Panc1 (cell line): ENCODE measurements at regions not wholly inside any gene's neighbourhood (a gene's known extent, or its start where the extent isn't known, plus 50 kb on each side); places are given as distances from the start of the nearest gene placed in this dataset.

Experiments
- ATAC-seq: fragments of 200-7000 bp; cut with Tn5 transposase; 2 replicates; pipeline ENCODE4 v1.9.1; 2020; ENCODE audit warnings: mild to moderate bottlenecking, moderate library complexity
- BruUV-seq: library from RNA; stranded (reverse); fragments of 400-500 nt; replicated peaks from 2 replicates; lab custom pipeline; 2021; lab: Mats Ljungman, UMichigan
- CTCF ChIA-PET: fragments of 300-600 bp; sonication (Branson Sonifier 250); formaldehyde crosslinking; loops from one replicate; lab custom pipeline; 2022; ENCODE audit warnings: antibody characterized with exemption; lab: Charles Lee
- POLR2A ChIA-PET: fragments of 300-600 bp; sonication (Branson Sonifier 250); formaldehyde crosslinking; loops from one replicate; lab custom pipeline; 2022; ENCODE audit warnings: antibody characterized with exemption; lab: Charles Lee
- DNase-seq: peaks from one replicate; pipeline ENCODE4 v3.0.0-alpha.2; 2010; ENCODE audit warnings: low read depth, low spot score
- H3K27ac ChIP-seq: 2 replicates; pipeline ENCODE4 v1.5.1; 2011; ENCODE audit warnings: mild to moderate bottlenecking, low read length, inconsistent platforms
- H3K27me3 ChIP-seq: fragments of 200-500 bp; sonication (Bioruptor generic); 2 replicates; pipeline ENCODE4 v1.6.0; 2014; ENCODE audit warnings: low read length, inconsistent platforms; ENCODE audit not compliant: control insufficient read depth, insufficient read depth
- H3K36me3 ChIP-seq: fragments of 200-500 bp; sonication (Bioruptor generic); 2 replicates; pipeline ENCODE4 v1.5.1; 2014; ENCODE audit warnings: inconsistent platforms, mild to moderate bottlenecking, low read length, moderate library complexity; ENCODE audit not compliant: control insufficient read depth, insufficient read depth
- H3K4me1 ChIP-seq: 2 replicates; pipeline ENCODE4 v1.5.1; 2011; ENCODE audit warnings: inconsistent platforms, mild to moderate bottlenecking, low read length, moderate library complexity; ENCODE audit not compliant: control insufficient read depth, insufficient read depth
- H3K4me3 ChIP-seq, 2 experiments: 2 replicates each; pipeline ENCODE4 v1.5.1; 2011 to 2012; ENCODE audit warnings: low read depth in 2 of 2, low read length in 2 of 2, mild to moderate bottlenecking in 2 of 2, inconsistent platforms in 1 of 2, moderate library complexity in 1 of 2
- H3K9me3 ChIP-seq: fragments of 200-500 bp; sonication (Bioruptor generic); 2 replicates; pipeline ENCODE4 v1.5.1; 2014; ENCODE audit warnings: low read depth, mild to moderate bottlenecking, inconsistent platforms, low read length, moderate library complexity; ENCODE audit not compliant: control insufficient read depth, insufficient read depth
- POLR2AphosphoS5 ChIP-seq: IDR thresholded peaks from 2 replicates; pipeline ENCODE4 v1.6.1; 2012; ENCODE audit warnings: mild to moderate bottlenecking, low read depth, low read length, moderate library complexity
- SIN3A ChIP-seq: IDR thresholded peaks from 2 replicates; pipeline ENCODE4 v1.6.1; 2012; ENCODE audit warnings: low read depth, mild to moderate bottlenecking, low read length, moderate library complexity, borderline replicate concordance; ENCODE audit not compliant: insufficient read depth
- TCF7L2 ChIP-seq: IDR thresholded peaks from 2 replicates; pipeline ENCODE4 v1.6.1; 2011; ENCODE audit warnings: mild to moderate bottlenecking, low read depth, low read length, inconsistent platforms
- in situ Hi-C: cut with HindIII; loops from 2 replicates; pipeline ENCODE4 v1.10.0; 2016; ENCODE audit warnings: low sequenced_read_pairs, low pct_unique_long_range_greater_than_20kb
- intact Hi-C: fragments of 100-400 bp; cut with micrococcal nuclease; formaldehyde crosslinking; loops from one replicate; pipeline ENCODE4 v1.10.0; 2022; ENCODE audit not compliant: unreplicated experiment
- TF ChIP-seq, protein P1 (sequence below): fragments of 450-650 bp; IDR thresholded peaks from 2 replicates; pipeline ENCODE4 v1.5.1; 2017; ENCODE audit warnings: mild to moderate bottlenecking
- TF ChIP-seq, protein P2 (sequence below), 2 experiments: IDR thresholded peaks; 2 replicates each; pipeline ENCODE4 v1.6.1; 2011 to 2012; ENCODE audit warnings: low read depth in 2 of 2, control low read depth in 1 of 2, low read length in 1 of 2, mild to moderate bottlenecking in 1 of 2, moderate library complexity in 1 of 2; ENCODE audit not compliant: insufficient read depth in 1 of 2

DNA sequence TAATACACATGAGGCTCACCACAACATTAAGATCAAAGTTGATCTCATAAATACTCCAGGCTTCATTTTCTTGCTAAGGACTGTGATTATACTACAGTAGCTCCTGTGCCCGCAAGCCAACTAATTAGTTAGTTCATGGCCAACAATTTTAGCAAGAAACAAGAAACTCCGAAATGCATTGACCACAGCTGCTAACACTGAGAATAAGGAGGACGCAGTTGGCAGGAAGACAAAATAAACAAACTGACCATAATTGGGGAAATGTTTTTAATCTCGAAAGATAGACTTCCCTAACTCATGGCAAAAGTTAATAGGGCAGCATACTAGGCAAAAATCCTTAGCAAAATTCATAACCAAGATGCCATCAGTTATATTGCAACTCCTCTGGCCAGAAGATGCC, 115.5 kb upstream of the SPEF2 start:
- Histone ChIP-seq H3K36me3 (no peaks in the 10 kb centered on the region), H3K9me3 (no peaks in the 10 kb centered on the region), H3K4me1 (no peaks in the 10 kb centered on the region), H3K27ac (no peak overlapping the region), H3K27me3 (no peaks in the 10 kb centered on the region), H3K4me3 (no peak overlapping the region)
- intact Hi-C loops (no loop called here), in situ Hi-C loops (no loop called here)
- ATAC-seq (no peak), DNase-seq (no peak)
- BruUV-seq = no TSS peak
- TF ChIP-seq POLR2AphosphoS5 = no peak
- no peak for TF ChIP-seq TCF7L2
- TF ChIP-seq, protein P1, sequence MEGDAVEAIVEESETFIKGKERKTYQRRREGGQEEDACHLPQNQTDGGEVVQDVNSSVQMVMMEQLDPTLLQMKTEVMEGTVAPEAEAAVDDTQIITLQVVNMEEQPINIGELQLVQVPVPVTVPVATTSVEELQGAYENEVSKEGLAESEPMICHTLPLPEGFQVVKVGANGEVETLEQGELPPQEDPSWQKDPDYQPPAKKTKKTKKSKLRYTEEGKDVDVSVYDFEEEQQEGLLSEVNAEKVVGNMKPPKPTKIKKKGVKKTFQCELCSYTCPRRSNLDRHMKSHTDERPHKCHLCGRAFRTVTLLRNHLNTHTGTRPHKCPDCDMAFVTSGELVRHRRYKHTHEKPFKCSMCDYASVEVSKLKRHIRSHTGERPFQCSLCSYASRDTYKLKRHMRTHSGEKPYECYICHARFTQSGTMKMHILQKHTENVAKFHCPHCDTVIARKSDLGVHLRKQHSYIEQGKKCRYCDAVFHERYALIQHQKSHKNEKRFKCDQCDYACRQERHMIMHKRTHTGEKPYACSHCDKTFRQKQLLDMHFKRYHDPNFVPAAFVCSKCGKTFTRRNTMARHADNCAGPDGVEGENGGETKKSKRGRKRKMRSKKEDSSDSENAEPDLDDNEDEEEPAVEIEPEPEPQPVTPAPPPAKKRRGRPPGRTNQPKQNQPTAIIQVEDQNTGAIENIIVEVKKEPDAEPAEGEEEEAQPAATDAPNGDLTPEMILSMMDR = no peak
- TF ChIP-seq SIN3A = no peak
- TF ChIP-seq, protein P2, sequence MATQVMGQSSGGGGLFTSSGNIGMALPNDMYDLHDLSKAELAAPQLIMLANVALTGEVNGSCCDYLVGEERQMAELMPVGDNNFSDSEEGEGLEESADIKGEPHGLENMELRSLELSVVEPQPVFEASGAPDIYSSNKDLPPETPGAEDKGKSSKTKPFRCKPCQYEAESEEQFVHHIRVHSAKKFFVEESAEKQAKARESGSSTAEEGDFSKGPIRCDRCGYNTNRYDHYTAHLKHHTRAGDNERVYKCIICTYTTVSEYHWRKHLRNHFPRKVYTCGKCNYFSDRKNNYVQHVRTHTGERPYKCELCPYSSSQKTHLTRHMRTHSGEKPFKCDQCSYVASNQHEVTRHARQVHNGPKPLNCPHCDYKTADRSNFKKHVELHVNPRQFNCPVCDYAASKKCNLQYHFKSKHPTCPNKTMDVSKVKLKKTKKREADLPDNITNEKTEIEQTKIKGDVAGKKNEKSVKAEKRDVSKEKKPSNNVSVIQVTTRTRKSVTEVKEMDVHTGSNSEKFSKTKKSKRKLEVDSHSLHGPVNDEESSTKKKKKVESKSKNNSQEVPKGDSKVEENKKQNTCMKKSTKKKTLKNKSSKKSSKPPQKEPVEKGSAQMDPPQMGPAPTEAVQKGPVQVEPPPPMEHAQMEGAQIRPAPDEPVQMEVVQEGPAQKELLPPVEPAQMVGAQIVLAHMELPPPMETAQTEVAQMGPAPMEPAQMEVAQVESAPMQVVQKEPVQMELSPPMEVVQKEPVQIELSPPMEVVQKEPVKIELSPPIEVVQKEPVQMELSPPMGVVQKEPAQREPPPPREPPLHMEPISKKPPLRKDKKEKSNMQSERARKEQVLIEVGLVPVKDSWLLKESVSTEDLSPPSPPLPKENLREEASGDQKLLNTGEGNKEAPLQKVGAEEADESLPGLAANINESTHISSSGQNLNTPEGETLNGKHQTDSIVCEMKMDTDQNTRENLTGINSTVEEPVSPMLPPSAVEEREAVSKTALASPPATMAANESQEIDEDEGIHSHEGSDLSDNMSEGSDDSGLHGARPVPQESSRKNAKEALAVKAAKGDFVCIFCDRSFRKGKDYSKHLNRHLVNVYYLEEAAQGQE (IDR thresholded peaks at IDR 0.05; ENCODE audit: insufficient read depth in 1 of 2, low read depth in 2 of 2, low read length in 1 of 2) = no peak
- ChIA-PET POLR2A (no interaction called here), CTCF (no interaction called here)

DNA sequence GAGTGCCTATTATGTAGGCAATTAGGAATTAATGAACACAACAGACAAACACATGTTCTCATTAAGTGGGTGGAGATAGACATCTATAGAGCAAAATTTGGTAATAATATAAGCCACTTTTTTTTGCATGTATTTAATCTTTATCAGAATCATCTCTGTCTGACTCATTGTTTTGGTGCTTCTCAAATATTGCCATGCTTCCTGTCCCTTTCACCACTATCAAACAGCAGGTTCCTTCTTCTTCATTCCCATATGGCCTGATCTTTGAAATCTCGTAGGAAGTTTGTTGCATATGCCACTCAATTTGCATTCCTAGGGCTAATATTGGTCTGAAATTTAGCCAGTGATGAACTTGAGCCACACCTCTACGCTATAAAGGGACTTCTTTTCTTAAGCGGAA, 128.9 kb upstream of the SPEF2 start:
- H3K9me3 ChIP-seq = no peaks in the 10 kb centered on the region
- intact Hi-C loops = no loop called here
- ChIA-PET CTCF (no interaction called here), POLR2A (no interaction called here)
- DNase-seq = no peak
- no peak overlapping the region for H3K27ac ChIP-seq
- in situ Hi-C loops = no loop called here
- TF ChIP-seq SIN3A (no peak), POLR2AphosphoS5 (no peak), TCF7L2 (no peak)
- TF ChIP-seq, protein P2 (IDR thresholded peaks at IDR 0.05; ENCODE audit: insufficient read depth in 1 of 2, low read depth in 2 of 2, low read length in 1 of 2) = no peak
- TF ChIP-seq, protein P1 = no peak
- ATAC-seq = no peak
- H3K4me1 ChIP-seq = no peaks in the 10 kb centered on the region
- no TSS peak for BruUV-seq
- no peaks in the 10 kb centered on the region for H3K36me3 ChIP-seq
- no peak overlapping the region for H3K4me3 ChIP-seq
- no peaks in the 10 kb centered on the region for H3K27me3 ChIP-seq
